ENCODE measurements at regions not wholly inside any gene's neighbourhood (a gene's known extent, or its start where the extent isn't known, plus 50 kb on each side); places are given as distances from the start of the nearest gene placed in this dataset.
"Not testable (repeated sequence)": the region's sequence is repeated elsewhere in the genome, so short reads cannot be mapped to it uniquely, and the experiment has no call there.

DNA sequence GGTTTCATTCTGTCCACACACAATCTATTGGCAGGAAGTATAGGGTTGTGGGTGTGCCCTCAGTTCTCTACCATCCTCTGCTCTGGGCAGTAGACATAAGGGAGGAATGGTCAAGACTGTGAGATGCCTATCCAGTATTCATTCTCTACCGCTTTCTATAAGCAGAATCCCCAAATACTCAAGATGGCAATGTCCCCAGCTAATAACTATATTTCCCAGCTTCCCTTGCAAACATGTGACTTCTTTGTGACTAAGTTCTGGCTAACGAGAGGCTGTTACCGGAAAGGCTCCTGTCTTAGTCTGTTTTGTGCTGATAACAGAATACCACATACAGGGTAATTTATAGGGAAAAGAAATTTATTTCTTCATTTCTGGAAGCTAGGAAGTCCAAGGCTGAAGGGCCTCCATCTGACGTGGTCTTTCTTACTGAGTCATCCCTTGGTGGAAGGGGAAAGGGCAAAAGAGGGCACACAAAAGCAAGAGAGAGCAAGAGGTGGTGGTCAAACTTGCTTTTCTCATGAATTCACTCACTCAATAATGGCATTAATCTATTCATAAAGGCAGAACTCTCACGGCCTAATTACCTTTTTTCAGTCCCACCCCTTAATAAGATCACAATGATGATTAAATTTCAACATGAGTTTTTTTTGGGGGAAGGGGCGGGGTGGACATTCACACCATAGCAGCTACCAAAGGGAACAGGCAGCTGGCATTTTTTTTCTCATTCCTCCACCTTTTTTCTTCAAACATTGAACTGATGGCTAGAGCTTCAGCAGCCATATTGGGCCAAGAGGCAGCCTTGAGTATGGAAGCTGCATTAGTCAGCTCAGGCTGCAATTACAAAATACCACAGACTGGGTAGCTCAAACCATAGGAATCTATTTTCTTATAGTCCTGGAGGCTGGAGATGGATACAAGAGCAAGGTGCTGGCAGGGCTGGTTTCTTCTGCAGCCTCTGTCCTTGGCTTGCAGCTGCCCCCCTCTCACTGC, 109.7 kb upstream of the OR9Q1 start:
- DNase-seq (ENCODE audit: low read depth in 2 of 2, low spot score in 1 of 2) = no peak

GRCh38 chr11:57917632-57918031, 106.0 kb upstream of the OR9Q1 start:
- no peak for DNase-seq (ENCODE audit: low read depth in 2 of 2, low spot score in 1 of 2)

GRCh38 chr11:57920971-57921370, 102.7 kb upstream of the OR9Q1 start:
- DNase-seq (ENCODE audit: low read depth in 2 of 2, low spot score in 1 of 2) = no peak

- no peak for DNase-seq (ENCODE audit: low read depth in 2 of 2, low spot score in 1 of 2)
These were observed 91.6 kb upstream of the OR9Q1 start for GRCh38 chr11:57932105-57932504.

DNA sequence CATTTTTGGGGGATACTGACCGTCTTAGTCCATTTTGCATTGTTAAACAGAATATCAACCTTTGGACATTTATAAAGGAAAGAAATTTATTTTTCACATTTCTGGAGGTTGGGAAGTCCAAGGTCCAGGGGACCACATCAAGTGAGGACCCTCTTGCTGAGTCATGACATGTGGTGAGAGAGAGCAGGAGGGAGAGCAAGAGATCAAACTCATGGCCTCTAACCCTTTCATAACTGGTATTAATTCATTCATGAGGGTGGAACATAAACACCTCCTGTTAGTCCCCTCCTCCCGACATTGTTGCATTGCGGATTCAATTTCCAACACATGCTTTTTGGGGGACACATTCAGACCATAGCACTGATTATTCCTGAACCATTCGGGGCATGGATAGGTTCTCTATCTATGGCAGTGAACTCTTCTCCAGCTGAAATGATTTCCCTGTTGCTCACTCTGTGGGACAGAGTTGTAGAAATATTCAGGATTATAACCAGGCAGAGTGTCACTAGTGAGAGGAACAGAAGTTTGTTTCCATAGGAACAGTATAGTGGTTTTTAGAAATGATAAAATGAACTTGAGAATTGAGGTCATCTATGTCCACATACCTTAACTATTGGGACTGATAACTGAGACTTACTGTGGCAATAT, 88.2 kb upstream of the OR9Q1 start:
- DNase-seq (ENCODE audit: low read depth in 2 of 2, low spot score in 1 of 2) = no peak

- no peak for DNase-seq (ENCODE audit: low read depth in 2 of 2, low spot score in 1 of 2)
These were observed 87.6 kb upstream of the OR9Q1 start for GRCh38 chr11:57936050-57936418.

DNA sequence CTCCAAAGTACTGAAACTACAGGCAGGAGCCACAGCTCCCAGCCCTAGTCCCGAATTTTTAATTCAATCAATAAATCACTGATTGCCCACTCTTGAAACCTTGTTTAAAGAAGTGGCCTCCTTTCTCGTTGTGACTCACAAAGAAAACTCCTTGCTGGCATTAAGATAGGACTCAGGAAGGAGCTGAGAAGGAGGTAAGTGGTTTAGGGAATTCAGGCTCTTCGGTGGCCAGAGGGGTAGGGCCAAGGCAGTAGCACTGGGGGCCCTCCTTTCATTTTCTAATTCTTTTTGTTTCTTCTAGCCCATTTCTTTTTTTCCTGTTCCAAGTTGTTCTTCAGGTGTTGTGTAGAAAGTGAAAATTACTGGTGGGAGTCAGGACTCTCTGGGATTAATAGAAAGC, 86.2 kb upstream of the OR9Q1 start:
- DNase-seq (ENCODE audit: low read depth in 2 of 2, low spot score in 1 of 2) = no peak

DNA sequence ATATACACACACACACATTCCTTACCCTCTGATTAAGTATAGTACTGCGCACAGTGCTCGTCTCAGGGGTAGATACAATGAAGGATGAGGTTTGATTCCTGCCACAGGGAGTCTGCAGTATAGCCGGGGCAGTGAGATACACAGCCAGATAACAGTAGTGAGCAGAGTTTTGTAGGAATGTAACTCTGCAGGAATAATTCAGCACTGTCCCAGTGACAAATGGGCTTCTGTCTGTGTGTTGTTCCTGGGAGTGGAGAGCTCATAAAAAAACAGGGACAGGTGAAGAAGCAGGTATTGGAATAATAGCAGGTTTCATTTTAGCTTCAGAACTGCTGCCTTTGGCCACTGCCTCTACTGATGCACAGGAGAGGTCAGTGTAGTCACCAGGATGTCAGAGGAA, 85.3 kb upstream of the OR9Q1 start:
- no peak for DNase-seq (ENCODE audit: low read depth in 2 of 2, low spot score in 1 of 2)

- no peak for DNase-seq (ENCODE audit: low read depth in 2 of 2, low spot score in 1 of 2)
These were observed 83.5 kb upstream of the OR9Q1 start for GRCh38 chr11:57940044-57940756.

DNA sequence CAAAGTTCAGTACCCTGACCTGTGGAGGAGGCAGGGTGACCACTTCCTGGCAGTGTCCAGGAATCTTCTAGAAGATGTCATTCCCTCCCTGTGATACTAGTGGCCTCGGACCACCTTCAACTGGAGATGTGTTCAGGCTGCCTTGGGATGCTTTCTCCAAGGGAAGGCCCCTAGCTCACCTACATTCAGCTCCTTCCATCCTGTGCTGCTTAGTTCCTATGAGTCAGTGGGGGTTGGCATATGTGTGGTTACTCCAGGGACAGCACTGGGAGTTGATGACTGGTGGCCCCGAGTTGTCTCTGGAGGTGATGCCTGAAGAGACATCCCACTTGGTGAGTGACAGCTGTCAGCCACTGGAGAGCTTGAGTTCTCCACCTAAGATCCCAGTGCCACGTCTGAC, 81.8 kb upstream of the OR9Q1 start:
- DNase-seq (ENCODE audit: low read depth in 2 of 2, low spot score in 1 of 2) = no peak

- DNase-seq (ENCODE audit: low read depth in 2 of 2, low spot score in 1 of 2) = no peak
These were observed 80.9 kb upstream of the OR9Q1 start for GRCh38 chr11:57942808-57943207.

DNA sequence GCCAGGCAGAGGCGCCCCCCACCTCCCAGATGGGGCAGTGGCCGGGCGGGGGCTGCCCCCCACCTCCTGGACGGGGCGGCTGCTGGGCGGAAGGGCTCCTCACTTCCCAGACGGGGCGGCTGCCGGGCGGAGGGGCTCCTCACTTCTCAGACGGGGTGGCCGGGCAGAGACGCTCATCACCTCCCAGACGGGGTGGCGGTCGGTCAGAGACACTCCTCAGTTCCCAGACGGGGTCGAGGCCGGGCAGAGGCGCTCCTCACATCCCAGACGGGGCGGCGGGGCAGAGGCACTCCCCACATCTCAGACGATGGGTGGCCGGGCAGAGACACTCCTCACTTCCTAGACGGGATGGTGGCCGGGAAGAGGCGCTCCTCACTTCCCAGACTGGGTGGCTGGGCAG, 79.9 kb upstream of the OR9Q1 start:
- DNase-seq (ENCODE audit: low read depth in 2 of 2, low spot score in 1 of 2) = not testable (repeated sequence)

GRCh38 chr11:57946628-57947027, 77.1 kb upstream of the OR9Q1 start:
- DNase-seq (ENCODE audit: low read depth in 2 of 2, low spot score in 1 of 2) = no peak

DNA sequence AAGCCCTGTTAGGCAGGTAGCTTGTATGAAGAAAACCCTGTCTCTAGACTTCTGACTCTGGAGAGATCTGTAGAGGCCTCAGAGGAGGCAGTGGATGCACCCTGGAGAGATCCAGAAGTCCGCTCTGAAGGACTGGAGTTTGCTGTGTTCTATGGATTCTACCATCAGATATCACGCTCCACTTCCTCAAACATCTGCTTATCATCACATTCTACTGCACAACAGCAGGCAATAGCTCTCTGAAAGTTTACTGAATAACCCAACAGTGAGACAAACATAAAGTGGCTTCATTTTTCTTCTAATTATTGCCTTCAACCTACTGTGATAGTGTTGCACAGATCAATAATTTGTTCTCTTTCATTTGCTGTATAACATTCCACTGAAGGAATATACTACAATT, 59.0 kb upstream of the OR9Q1 start:
- DNase-seq (ENCODE audit: low read depth in 2 of 2, low spot score in 1 of 2) = no peak

DNA sequence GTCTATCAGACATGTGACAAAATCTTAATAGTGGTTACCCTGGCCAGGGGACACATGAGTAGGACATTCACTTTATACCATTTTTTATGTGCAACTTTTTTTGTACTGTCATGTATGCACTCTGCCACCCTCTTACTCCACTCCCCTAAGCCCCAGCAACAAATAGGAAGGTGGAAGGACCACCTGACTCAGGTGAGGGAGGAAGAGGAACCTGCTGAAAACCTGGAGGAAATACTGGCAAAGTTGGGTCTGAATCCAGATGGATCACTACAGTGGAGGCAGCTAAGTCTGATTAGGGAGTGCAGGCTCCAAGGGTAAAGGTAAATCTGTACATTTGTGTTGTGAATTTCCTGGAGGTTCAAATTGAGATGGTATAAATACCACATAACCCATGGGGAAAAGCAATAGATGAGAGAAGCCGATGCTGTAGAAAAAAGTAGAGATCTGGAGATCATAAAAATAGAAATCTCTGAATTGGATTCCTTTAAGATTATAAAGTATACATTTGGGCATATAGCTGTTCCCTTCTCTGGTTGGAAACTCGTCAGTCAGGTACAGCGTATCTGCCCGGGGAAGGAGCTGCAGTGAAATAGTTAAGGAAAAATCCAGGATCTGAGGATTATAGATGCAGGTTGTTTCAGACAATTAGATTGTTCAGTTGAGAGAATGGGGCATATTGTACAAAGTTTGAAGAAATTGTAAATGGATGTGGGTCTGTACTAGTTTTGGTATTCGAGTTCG, 52.2 kb upstream of the OR9Q1 start:
- DNase-seq (ENCODE audit: low read depth in 2 of 2, low spot score in 1 of 2) = no peak

- DNase-seq (ENCODE audit: low read depth in 2 of 2, low spot score in 1 of 2) = no peak
These were observed 51.7 kb upstream of the OR9Q1 start for GRCh38 chr11:57972013-57972367.
